Stimulated activated CD4-positive, alpha-beta T cell treated with anti-CD3 and anti-CD28 coated beads, Interleukin-4, amount 100 ng/mL, for 4 hours (primary cell): ENCODE measurements at regions not wholly inside any gene's neighbourhood (a gene's known extent, or its start where the extent isn't known, plus 50 kb on each side); places are given as distances from the start of the nearest gene placed in this dataset.
"Not testable (repeated sequence)": the region's sequence is repeated elsewhere in the genome, so short reads cannot be mapped to it uniquely, and the experiment has no call there.

Experiments
- DNase-seq, 2 experiments: peaks; one replicate each; pipeline ENCODE4 v3.0.0-alpha.2; 2020

DNA sequence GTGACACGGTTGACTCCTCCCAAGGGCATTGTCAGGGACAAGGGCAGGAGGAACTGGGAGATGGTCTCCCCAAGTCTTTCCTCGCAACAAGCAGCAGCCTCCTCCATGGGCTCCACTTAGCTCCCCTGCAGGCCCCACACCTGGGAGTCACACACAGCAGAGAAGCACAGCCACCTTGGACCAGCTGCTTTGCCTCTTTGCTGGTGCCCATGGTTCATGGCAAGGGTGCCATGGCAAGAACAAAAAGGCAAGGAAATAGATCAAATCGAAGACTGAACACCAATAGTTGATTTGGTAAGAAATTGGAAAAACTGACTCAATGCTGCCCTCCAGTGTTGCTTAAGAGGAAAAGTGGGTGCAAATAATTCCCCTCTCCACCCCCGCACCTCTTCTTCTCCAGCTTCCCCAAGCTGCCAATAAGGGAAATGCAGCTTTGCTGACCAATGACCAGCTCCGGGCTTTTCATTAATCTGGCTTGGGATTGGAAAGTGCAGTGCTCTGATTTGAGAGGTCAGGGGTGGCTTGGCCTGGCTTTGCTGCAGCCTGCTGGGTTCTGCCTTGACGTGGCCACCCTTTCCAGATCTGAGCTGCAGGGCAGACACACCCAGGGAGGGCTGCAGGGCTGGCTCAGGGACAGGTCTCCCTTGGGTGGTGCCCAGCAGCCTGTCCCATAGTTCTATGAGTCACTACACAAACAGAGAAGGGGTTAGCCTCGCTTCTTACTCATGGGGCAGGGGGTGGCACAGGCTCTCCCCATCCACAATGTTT, 162.0 kb downstream of the KLF13 start:
- DNase-seq: no peak

DNA sequence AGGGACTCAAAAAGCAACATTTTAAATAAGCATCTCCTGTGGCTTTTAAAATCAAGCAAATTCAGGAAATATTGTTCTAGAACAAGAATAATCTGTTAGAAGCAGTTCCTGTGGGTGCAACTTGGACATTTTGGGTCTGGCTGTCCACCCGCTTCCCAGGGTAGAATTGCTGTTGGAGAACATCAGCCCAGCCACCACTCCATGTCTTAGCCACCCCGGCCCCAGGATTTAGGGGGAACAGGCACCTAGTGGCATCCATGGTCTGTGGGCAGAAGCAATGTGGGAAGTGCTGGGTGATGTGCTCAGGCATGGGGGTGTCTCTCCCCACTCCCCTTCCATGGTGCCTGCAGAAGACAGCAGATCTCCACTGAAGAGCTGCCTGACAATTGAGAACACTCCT, 162.6 kb downstream of the KLF13 start:
- no peak for DNase-seq

DNA sequence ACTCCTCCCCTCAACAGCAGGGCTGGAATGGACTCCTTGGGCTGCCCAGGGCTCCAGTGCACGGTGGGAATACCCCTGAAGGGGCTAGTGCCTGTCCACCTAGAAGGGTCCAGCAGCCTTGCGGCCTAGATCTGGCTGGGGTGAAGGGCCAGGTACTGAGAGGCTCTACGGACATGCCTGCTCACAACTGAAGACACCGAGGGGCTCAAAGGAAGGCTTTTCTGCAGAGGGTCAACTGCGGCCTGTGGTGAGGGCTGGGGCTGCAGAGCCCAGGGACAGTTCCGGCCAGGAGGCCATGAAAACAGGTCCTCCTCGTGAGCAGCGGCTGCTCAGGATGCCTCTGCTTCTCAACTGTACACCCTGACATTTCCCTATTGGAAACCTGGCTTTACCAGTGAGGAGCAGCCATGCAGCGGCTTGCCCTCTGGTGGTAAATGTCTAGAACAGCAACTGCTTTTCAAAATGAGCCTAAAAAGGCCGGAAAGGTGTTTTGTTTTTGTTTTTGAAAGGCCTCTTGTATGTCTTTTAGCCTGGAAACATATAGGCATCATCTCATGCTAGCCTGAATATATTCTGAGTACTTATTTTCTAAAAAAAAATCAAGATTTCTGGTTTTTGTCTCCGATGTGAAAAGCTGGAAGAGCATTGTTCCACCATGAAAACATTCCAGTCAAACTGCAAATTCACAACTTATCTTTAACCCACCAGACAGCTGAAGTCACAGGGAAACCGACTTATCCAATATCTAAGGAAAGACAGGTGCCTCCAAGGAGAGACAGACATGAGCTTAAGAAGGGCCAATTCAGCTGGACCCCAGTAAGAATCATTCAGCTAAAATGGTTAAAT, 163.4 kb downstream of the KLF13 start:
- no peak for DNase-seq

DNA sequence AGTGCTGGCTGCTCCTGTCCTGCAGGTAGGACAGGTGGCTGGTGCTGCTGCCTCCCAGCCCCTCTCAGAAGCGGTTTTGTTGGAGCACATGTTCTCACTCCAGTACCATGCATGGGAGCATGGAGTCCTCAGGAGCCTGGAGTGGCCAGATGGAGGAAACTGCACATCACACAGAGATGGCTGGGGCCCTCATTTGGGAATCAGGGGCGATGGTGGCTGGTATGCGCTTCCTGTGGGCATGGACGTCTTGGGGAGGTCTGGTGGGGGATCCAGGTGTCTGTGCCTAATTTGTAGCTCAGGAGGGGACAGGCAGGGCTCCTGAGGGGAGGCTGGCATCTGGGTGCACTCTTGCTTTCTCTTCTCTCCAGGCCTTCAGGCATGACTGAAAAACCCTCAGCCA, 168.2 kb downstream of the KLF13 start:
- no peak for DNase-seq

DNA sequence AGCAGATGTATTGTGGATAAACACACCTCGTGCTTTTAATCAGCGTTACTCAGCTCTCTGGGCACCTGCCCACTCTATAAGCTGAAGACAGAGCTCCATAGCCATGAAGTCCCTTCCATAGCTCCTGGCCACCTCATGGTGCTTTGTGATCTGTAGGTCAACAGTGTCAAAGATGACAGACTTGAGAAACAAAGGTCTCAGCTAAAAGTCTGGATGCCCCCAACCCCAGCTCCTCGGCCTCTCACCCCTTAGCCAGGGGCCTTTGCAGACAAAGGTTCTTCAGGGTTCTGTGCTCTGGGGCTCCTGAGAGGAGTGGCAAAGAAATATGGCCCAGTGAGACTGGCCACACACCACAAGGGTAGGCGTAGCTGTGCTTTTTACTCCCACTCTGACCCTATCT, 168.6 kb downstream of the KLF13 start:
- no peak for DNase-seq

DNA sequence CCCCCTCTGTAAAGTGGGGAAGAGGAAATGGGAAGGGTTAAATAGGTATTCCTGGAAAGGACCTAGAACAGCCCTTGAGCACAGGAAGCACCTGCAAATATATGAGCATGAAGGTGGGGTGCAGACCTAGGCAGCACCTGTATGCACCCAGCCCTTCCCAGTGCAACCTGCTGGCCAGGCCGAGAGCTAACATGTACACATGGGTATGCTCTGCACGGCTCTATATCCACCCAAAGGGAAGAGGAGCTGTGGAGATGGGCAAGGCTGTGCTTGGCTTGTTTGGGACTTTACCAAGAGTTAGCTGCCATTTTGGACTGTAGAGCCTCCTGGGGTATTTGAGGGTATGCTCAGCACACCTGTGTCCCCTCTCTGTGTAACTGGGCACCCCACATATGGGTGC, 171.2 kb downstream of the KLF13 start:
- no peak for DNase-seq

- DNase-seq: no peak
Observed at GRCh38 chr15:31498329-31498728, 171.7 kb downstream of the KLF13 start.

DNA sequence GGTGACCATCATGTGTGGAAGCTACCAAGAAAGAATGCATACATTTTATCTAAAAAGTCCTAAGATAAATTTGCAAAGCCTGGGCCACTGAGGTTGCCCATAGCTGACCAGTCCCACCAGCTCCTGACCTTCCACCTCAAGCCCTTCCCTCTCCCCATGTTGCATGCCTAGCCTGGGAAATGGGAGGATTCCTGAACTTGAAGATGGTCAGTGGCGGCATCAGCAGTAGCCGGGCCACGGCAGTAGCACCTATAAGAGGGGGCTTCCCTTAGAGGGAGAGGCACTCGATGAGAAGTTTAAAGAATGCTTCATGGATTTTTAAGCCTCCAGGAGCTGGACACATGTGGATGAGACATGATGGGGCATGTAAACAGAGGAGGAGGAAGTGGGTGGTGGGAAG, 172.1 kb downstream of the KLF13 start:
- DNase-seq: no peak

- DNase-seq: no peak
Observed at GRCh38 chr15:31499236-31499952, 172.8 kb downstream of the KLF13 start.

DNA sequence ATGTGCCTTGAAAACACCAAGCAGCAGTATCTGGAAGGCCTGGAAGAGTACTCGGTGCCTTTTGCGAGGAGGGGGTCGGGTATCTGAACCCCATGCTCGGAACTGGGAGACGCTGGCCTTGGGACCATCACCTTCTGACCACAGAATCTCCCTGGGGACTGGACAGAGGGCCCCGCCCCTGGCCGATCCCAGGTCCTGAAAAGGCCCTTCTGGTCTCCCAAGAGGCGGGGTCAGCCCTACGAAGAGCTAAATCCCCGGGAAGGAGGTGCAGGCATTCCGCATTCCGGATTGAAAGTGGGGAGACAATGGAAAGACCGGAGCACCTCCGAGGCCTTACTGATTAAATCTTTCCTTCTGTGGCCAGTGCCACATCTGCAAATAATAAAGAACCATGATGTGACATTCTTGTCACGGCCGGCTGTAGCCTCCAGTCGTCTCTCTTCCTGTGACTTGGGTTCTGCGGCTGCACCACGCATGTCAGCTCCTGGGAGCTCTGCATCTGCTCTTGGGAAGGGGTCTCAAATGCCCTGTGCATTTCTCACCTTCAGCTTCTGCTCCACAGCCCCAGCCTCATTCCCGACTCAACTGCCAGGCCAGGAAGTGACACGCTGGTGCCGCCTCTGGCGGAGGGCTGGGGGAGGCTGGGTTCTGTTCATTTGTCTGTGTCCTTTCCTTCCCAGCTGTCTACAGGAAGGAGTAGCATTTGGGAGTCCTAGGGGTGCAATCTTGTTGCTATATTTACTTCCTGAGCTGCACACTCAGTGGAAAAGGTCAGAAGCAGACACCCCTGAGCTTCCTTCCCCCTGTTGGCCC, 173.5 kb downstream of the KLF13 start:
- DNase-seq: no peak

- no peak for DNase-seq
Observed at GRCh38 chr15:31500766-31501449, 174.3 kb downstream of the KLF13 start.

GRCh38 chr15:31501536-31502157, 175.0 kb downstream of the KLF13 start:
- no peak for DNase-seq

DNA sequence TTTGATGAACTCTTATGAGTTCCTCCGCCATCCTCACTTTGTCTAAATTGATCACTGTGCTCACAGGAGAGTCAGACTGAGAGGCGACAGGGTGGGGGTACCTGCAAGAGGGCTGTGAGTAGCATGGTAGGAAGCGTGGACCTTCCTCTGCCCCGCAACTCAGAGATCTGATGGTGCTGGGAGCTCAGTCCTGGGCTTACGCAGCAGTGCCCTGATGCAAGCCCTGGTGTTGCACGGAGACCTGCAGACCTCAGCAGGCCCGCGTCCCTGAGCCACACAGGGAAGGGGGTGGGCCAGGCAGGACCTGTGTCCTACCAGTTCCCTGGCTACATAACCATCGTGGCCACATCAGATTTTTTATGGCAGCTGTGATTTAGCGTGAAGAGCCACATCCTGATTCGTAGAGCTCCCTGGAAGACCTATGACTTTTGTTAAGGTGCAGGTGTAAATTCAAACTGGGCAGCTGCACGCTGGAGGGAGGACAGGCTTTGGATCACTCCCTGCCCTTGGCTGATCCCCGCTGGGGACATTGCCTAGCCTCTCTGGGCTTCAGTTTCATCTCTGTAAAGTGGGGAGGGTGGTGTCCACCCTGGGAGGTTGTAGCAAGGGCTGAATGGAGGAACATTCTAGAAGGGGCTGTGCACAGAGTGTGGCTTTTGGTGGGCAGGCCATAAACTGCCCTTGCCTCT, 176.1 kb downstream of the KLF13 start:
- DNase-seq: no peak

DNA sequence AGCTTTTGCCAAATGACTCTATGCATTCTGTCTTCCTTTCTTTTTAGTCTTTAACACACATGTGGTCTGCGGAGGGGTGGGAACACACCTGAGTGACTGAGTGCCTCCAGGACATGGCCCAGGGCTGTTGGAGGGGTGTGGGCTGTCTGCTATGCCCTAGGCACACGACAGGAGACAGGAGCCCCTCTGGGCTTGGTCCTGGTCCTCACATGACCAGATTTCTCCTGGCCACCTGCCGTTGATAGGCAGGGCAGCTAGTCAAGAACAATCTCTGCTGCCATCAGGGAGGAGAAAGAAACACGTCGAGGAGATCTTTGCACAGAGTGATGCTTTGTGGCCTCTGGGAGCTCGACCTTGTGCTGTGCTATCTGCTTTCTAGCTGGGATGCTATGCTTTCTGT, 176.6 kb downstream of the KLF13 start:
- DNase-seq: no peak

GRCh38 chr15:31503758-31504461, 177.3 kb downstream of the KLF13 start:
- no peak for DNase-seq

- DNase-seq: no peak
Observed at GRCh38 chr15:31504462-31504839, 177.8 kb downstream of the KLF13 start.

GRCh38 chr15:31507573-31507972, 180.9 kb downstream of the KLF13 start:
- DNase-seq: not testable (repeated sequence)

GRCh38 chr15:31508656-31509055, 182.0 kb downstream of the KLF13 start:
- DNase-seq: no peak

GRCh38 chr15:31510057-31510456, 183.4 kb downstream of the KLF13 start:
- no peak for DNase-seq

DNA sequence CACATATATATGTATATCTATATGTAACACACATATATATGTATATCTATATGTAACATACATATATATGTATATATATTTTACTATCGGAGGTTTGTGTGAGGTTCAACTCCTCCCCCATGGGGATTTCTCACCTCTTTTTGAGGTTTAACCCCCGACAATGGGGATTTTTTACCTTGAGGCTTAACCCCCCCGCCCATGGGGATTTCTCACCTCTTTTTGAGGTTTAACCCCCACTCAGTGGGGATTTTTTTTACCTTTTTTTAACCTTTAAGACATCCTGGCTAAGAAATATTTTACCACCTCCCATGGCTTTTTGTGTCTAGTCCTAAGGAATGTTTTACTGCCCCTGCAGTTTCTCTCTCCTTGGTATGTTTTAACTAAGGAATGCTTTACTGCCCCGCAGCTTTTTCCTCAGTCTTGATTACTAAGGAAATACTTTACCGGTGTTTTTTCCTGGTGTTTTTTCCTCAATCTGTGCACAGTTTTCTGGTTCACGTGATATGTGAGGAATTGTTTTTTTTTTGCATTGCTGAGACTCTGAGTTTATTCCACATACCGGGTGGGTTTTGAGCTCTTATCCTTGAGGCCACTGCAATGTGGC, 185.2 kb downstream of the KLF13 start:
- peak; percentile 23 to 63 for DNase-seq
